Hepatocyte (in vitro differentiated cells): ENCODE measurements at regions not wholly inside any gene's neighbourhood (a gene's known extent, or its start where the extent isn't known, plus 50 kb on each side); places are given as distances from the start of the nearest gene placed in this dataset.

ENCODE experiments used
- DNase-seq: peaks from one replicate; pipeline ENCODE4 v3.0.0-alpha.2; 2016; ENCODE audit warnings: low spot score
- H2AFZ ChIP-seq: fragments of 200-600 bp; sonication (generic); 2 replicates; pipeline ENCODE4 v1.6.0; 2016; ENCODE audit warnings: antibody characterized with exemption, mild to moderate bottlenecking
- H3K27ac ChIP-seq: fragments of 200-600 bp; sonication (generic); 2 replicates; pipeline ENCODE4 v1.5.1; 2016; ENCODE audit warnings: mild to moderate bottlenecking
- H3K27me3 ChIP-seq: fragments of 200-600 bp; sonication (generic); 2 replicates; pipeline ENCODE4 v1.6.1; 2016
- H3K36me3 ChIP-seq: fragments of 200-600 bp; sonication (generic); replicated peaks from 2 replicates; pipeline ENCODE4 v1.5.1; 2016; ENCODE audit warnings: low read depth; ENCODE audit not compliant: insufficient read depth
- H3K4me1 ChIP-seq: fragments of 200-600 bp; sonication (generic); 2 replicates; pipeline ENCODE4 v1.5.1; 2016; ENCODE audit warnings: mild to moderate bottlenecking, moderate library complexity; ENCODE audit not compliant: insufficient read depth
- H3K4me2 ChIP-seq: fragments of 200-600 bp; sonication (generic); 2 replicates; pipeline ENCODE4 v1.6.0; 2016
- H3K4me3 ChIP-seq: fragments of 200-600 bp; sonication (generic); 2 replicates; pipeline ENCODE4 v1.5.1; 2016; ENCODE audit warnings: mild to moderate bottlenecking
- H3K79me2 ChIP-seq: fragments of 200-600 bp; sonication (generic); 2 replicates; pipeline ENCODE4 v1.6.0; 2017; ENCODE audit warnings: mild to moderate bottlenecking
- H3K9me2 ChIP-seq: fragments of 200-600 bp; sonication (generic); replicated peaks from 2 replicates; pipeline ENCODE4 v1.6.0; 2017; ENCODE audit warnings: mild to moderate bottlenecking; ENCODE audit not compliant: insufficient read depth
- H3K9me3 ChIP-seq: fragments of 200-600 bp; sonication (generic); 2 replicates; pipeline ENCODE4 v1.5.1; 2016; ENCODE audit warnings: low read depth, mild to moderate bottlenecking
- H4K20me1 ChIP-seq: fragments of 200-600 bp; sonication (generic); 2 replicates; pipeline ENCODE4 v1.6.0; 2016; ENCODE audit warnings: mild to moderate bottlenecking; ENCODE audit not compliant: insufficient read depth, poor library complexity, severe bottlenecking
- EZH2 ChIP-seq: fragments of 200-600 bp; sonication (generic); IDR thresholded peaks from 2 replicates; pipeline ENCODE4 v1.6.1; 2016; ENCODE audit warnings: antibody characterized with exemption, mild to moderate bottlenecking, borderline replicate concordance
- EZH2phosphoT487 ChIP-seq: fragments of 200-600 bp; sonication (generic); IDR thresholded peaks from one replicate; pipeline ENCODE4 v1.6.1; 2018; ENCODE audit warnings: antibody characterized with exemption, mild to moderate bottlenecking, low read depth, moderate library complexity; ENCODE audit not compliant: unreplicated experiment, severe bottlenecking
- WGBS: methylation state at CpG from one replicate; pipeline ENCODE4 v1.1.6; 2016; ENCODE audit warnings: low lambda C conversion rate; ENCODE audit errors: missing lambda C conversion rate; 5-methylcytosine and 5-hydroxymethylcytosine counted together
- TF ChIP-seq, protein P1 (sequence below): fragments of 200-600 bp; sonication (generic); IDR thresholded peaks from 2 replicates; pipeline ENCODE4 v1.5.1; 2016; ENCODE audit warnings: antibody characterized with exemption, mild to moderate bottlenecking; ENCODE audit not compliant: poor library complexity

DNA sequence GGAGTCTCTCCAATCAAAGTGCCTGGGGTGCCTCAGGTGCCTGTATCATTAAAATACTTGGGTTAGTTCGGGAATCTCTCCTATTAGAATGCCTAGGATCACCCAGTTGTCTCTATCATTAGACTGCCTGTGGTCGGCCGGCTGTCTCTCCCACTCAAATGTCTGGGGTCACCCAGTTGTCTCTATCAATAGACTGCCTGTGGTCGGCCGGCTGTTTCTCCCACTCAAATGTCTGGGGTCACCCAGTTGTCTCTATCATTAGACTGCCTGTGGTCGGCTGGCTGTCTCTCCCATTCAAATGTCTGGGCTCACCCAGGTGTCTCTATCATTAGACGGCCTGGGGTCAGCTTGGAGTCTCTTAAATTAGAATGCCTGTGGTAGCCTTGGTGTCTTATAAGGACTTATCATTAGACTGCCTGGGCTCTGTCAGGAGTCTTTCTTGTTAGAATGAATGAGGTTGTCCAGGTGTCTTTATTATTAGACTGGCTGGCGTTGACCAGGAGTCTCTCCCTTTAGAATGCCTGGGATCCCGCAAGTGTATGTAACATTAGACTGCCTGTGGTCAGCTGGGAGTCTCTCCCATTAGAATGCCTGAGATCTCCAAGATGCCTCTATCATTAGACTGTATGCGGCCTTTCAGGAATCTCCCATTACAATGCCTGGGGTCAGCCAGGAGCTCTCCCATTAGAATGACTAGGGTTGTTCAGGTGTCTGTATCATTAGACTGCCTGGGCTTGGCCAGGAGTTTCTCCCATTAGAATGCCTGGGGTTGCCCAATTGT lies 1555.5 kb downstream of the UQCRFS1 start:
- 84% methylated on average over 10 of the region's 10 CpGs for WGBS
- Histone ChIP-seq H2AFZ (no peak overlapping the region), H3K4me3 (no peak overlapping the region), H3K4me1 (no peaks in the 10 kb centered on the region), H3K36me3 (no peaks in the 10 kb centered on the region), H3K9me3 (no peaks in the 10 kb centered on the region), H3K27ac (no peak overlapping the region), H4K20me1 (no peaks in the 10 kb centered on the region), H3K9me2 (no peaks in the 10 kb centered on the region), H3K27me3 (no peaks in the 10 kb centered on the region), H3K79me2 (no peaks in the 10 kb centered on the region), H3K4me2 (no peak overlapping the region)
- no peak for DNase-seq
- TF ChIP-seq EZH2, result no peak
- TF ChIP-seq, protein P1, sequence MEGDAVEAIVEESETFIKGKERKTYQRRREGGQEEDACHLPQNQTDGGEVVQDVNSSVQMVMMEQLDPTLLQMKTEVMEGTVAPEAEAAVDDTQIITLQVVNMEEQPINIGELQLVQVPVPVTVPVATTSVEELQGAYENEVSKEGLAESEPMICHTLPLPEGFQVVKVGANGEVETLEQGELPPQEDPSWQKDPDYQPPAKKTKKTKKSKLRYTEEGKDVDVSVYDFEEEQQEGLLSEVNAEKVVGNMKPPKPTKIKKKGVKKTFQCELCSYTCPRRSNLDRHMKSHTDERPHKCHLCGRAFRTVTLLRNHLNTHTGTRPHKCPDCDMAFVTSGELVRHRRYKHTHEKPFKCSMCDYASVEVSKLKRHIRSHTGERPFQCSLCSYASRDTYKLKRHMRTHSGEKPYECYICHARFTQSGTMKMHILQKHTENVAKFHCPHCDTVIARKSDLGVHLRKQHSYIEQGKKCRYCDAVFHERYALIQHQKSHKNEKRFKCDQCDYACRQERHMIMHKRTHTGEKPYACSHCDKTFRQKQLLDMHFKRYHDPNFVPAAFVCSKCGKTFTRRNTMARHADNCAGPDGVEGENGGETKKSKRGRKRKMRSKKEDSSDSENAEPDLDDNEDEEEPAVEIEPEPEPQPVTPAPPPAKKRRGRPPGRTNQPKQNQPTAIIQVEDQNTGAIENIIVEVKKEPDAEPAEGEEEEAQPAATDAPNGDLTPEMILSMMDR, result no peak
- TF ChIP-seq EZH2phosphoT487, result no peak

DNA sequence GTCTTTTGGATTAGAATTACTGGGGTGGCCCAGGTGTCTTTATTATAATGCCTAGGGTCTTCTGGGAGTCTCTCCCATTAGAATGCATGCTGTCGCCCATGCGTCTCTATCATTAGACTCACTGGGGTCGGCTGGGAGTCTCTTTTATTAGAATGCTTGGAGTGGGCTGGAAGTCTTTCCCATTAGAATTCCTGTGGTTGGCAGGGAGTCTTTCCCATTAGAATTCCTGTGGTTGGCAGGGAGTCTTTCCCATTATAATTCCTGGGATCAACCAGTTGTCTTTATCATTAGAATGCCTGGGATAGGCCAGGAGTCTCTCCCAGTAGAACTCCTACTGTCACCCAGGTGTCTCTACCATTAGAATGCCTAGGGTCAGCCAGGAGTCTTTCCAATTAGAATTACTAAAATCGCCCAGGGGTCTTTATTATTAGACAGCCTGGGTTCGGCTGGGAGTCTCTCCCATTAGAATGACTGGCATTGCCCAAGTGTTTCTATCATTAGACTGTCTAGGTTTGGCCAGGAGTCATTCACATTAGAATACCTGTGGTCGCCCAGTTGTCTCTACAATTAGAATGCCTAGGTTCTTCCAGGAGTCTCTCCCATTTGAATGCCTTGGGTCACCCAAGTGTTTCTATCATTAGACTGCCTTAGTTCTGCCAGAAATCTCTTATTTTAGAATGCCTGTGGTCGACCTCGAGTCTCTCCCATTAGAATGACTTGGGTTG lies 1558.5 kb downstream of the UQCRFS1 start:
- H3K9me2 ChIP-seq, result no peaks in the 10 kb centered on the region
- TF ChIP-seq EZH2phosphoT487, result no peak
- TF ChIP-seq, protein P1, result no peak
- TF ChIP-seq EZH2, result no peak
- no peak overlapping the region for H3K4me3 ChIP-seq
- H3K4me1 ChIP-seq, result no peaks in the 10 kb centered on the region
- 64% methylated on average over 8 of the region's 8 CpGs for WGBS
- DNase-seq, result no peak
- no peak overlapping the region for H3K4me2 ChIP-seq
- no peaks in the 10 kb centered on the region for H3K9me3 ChIP-seq
- no peaks in the 10 kb centered on the region for H3K79me2 ChIP-seq
- no peaks in the 10 kb centered on the region for H3K27me3 ChIP-seq
- no peaks in the 10 kb centered on the region for H4K20me1 ChIP-seq
- no peaks in the 10 kb centered on the region for H3K36me3 ChIP-seq
- no peak overlapping the region for H2AFZ ChIP-seq
- H3K27ac ChIP-seq, result no peak overlapping the region

DNA sequence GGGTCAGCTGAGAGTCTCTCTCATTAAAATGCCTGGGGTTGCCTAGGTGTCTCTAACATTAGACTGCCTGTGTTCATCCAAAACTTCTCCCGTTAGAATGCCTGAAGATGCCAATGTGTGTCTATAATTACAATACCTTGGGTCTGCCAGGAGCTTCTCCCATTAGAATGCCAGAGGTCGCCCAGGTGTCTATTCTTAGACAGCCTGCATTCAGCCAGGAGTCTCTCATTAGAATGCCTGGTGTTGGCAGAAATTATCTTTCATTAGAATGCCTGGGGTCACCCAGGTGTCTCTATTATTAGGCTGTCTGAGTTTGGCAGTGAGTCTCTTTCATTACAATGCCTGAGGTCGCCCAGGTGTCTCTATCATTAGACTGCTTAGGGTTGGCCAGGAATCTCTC lies 1560.2 kb downstream of the UQCRFS1 start:
- no peak for DNase-seq
- Histone ChIP-seq H3K9me3 (no peaks in the 10 kb centered on the region), H2AFZ (no peak overlapping the region), H3K27ac (no peak overlapping the region), H3K79me2 (no peaks in the 10 kb centered on the region), H3K27me3 (no peaks in the 10 kb centered on the region), H3K9me2 (no peaks in the 10 kb centered on the region), H3K4me3 (no peak overlapping the region), H3K36me3 (no peaks in the 10 kb centered on the region), H3K4me2 (no peak overlapping the region), H3K4me1 (no peaks in the 10 kb centered on the region), H4K20me1 (no peaks in the 10 kb centered on the region)
- TF ChIP-seq EZH2phosphoT487 (no peak), EZH2 (no peak)
- TF ChIP-seq, protein P1, result no peak
- WGBS, result 50% methylated on average over 3 of the region's 3 CpGs
